Colonic mucosa (tissue), 4 donors: ENCODE measurements at regions not wholly inside any gene's neighbourhood (a gene's known extent, or its start where the extent isn't known, plus 50 kb on each side); places are given as distances from the start of the nearest gene placed in this dataset.

Source experiments
- DNase-seq: peaks from one replicate; pipeline ENCODE4 v3.0.0-alpha.2; 2020
- H3K27ac ChIP-seq: fragments of 200-600 bp; one replicate; pipeline ENCODE4 v1.8.0; 2021
- H3K27me3 ChIP-seq: fragments of 200-600 bp; one replicate; pipeline ENCODE4 v1.8.0; 2021
- H3K36me3 ChIP-seq: fragments of 200-600 bp; one replicate; pipeline ENCODE4 v1.8.0; 2021
- H3K4me1 ChIP-seq: fragments of 200-600 bp; one replicate; pipeline ENCODE4 v1.8.0; 2021; ENCODE audit warnings: mild to moderate bottlenecking
- H3K4me3 ChIP-seq: fragments of 200-600 bp; one replicate; pipeline ENCODE4 v1.8.0; 2021
- H3K9ac ChIP-seq, 2 donors: one replicate each; pipeline ENCODE4 v1.7.0; 2013; ENCODE audit warnings: control low read depth in 2 of 2, low read depth in 2 of 2, low read length in 2 of 2
- H3K9me3 ChIP-seq: fragments of 200-600 bp; one replicate; pipeline ENCODE4 v1.8.0; 2021
- intact Hi-C: fragments of 100-400 bp; cut with DNase I; formaldehyde crosslinking; loops from one replicate; pipeline ENCODE4 v1.14.1; 2022
- TF ChIP-seq, protein P1 (sequence below): fragments of 200-600 bp; IDR thresholded peaks from one replicate; pipeline ENCODE4 v1.8.0; 2022; ENCODE audit warnings: antibody characterized with exemption, mild to moderate bottlenecking
- donor health status: healthy.
- donor health status: DM: no; HTN: no; CAD: no.
- donor health status: DM: no; HTN: no; CAD: no.

GRCh38 chr1:38781872-38782617 is 77.5 kb downstream of the RRAGC start:
- H3K27ac ChIP-seq = no peak overlapping the region
- intact Hi-C loops = no loop called here
- H3K4me1 ChIP-seq = no peaks in the 10 kb centered on the region
- H3K27me3 ChIP-seq = peaks cover 34% of the 10 kb centered on the region
- TF ChIP-seq, protein P1, sequence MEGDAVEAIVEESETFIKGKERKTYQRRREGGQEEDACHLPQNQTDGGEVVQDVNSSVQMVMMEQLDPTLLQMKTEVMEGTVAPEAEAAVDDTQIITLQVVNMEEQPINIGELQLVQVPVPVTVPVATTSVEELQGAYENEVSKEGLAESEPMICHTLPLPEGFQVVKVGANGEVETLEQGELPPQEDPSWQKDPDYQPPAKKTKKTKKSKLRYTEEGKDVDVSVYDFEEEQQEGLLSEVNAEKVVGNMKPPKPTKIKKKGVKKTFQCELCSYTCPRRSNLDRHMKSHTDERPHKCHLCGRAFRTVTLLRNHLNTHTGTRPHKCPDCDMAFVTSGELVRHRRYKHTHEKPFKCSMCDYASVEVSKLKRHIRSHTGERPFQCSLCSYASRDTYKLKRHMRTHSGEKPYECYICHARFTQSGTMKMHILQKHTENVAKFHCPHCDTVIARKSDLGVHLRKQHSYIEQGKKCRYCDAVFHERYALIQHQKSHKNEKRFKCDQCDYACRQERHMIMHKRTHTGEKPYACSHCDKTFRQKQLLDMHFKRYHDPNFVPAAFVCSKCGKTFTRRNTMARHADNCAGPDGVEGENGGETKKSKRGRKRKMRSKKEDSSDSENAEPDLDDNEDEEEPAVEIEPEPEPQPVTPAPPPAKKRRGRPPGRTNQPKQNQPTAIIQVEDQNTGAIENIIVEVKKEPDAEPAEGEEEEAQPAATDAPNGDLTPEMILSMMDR = no peak
- H3K4me3 ChIP-seq = no peak overlapping the region
- H3K9ac ChIP-seq = no peak overlapping the region
- H3K36me3 ChIP-seq = no peaks in the 10 kb centered on the region
- H3K9me3 ChIP-seq = no peaks in the 10 kb centered on the region
- DNase-seq = no peak

DNA sequence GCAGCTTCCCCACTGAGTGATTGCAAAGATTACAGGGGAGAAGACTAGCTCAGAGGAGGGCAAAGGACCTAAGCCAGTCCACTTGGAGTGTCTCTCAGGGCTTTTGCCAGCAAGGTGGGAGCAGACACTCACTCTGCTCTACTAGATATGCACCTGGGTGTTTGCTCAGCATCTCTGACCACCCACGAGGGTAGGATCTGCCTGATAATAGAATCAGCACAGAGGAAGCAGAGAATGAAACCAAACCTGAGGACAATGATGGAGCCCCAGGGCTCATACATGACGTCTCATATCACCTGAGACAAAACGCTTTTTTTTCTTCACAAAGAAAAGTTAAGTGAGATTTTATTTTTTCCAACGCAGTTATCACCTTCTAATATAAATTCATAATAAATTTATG is 79.4 kb downstream of the RRAGC start:
- Histone ChIP-seq H3K36me3 (no peaks in the 10 kb centered on the region), H3K4me1 (no peaks in the 10 kb centered on the region), H3K9me3 (no peaks in the 10 kb centered on the region), H3K9ac (no peak overlapping the region), H3K27me3 (peaks cover 31% of the 10 kb centered on the region), H3K27ac (no peak overlapping the region), H3K4me3 (no peak overlapping the region)
- TF ChIP-seq, protein P1 = no peak
- DNase-seq = no peak
- intact Hi-C loops = no loop called here

- no peak overlapping the region for H3K9ac ChIP-seq
- no peak overlapping the region for H3K4me3 ChIP-seq
- no peaks in the 10 kb centered on the region for H3K36me3 ChIP-seq
- no peak overlapping the region for H3K27ac ChIP-seq
- TF ChIP-seq, protein P1 = no peak
- no peaks in the 10 kb centered on the region for H3K4me1 ChIP-seq
- intact Hi-C loops = no loop called here
- H3K9me3 ChIP-seq = no peaks in the 10 kb centered on the region
- H3K27me3 ChIP-seq = peaks cover 28% of the 10 kb centered on the region
- DNase-seq = no peak
Measured at GRCh38 chr1:38779491-38779890, 80.1 kb downstream of the RRAGC start.

- DNase-seq = no peak
- intact Hi-C loops = no loop called here
- Histone ChIP-seq H3K9me3 (no peaks in the 10 kb centered on the region), H3K36me3 (no peaks in the 10 kb centered on the region), H3K27ac (no peak overlapping the region), H3K9ac (no peak overlapping the region), H3K4me3 (no peak overlapping the region), H3K4me1 (no peaks in the 10 kb centered on the region), H3K27me3 (peaks cover 19% of the 10 kb centered on the region)
- TF ChIP-seq, protein P1 = no peak
Measured at GRCh38 chr1:38778521-38778920, 81.1 kb downstream of the RRAGC start.

- Histone ChIP-seq H3K36me3 (no peaks in the 10 kb centered on the region), H3K4me3 (no peak overlapping the region), H3K27me3 (peaks cover 17% of the 10 kb centered on the region), H3K4me1 (no peaks in the 10 kb centered on the region), H3K9ac (no peak overlapping the region), H3K27ac (no peak overlapping the region), H3K9me3 (no peaks in the 10 kb centered on the region)
- intact Hi-C loops = no loop called here
- TF ChIP-seq, protein P1 = no peak
- no peak for DNase-seq
Measured at GRCh38 chr1:38778051-38778450, 81.5 kb downstream of the RRAGC start.
